Stimulated activated naive CD8-positive, alpha-beta T cell treated with anti-CD3 and anti-CD28 coated beads, Interleukin-15, Interleukin-2, amounts not matched to agents 100 ng/mL and 50 ng/mL, for 24 hours (primary cell): ENCODE measurements at regions not wholly inside any gene's neighbourhood (a gene's known extent, or its start where the extent isn't known, plus 50 kb on each side); places are given as distances from the start of the nearest gene placed in this dataset.

Source experiments
- H3K27ac Mint-ChIP-seq: one replicate; pipeline ENCODE4 v1.8.0; 2021; ENCODE audit warnings: mild to moderate bottlenecking, mixed read lengths
- H3K27me3 Mint-ChIP-seq: one replicate; pipeline ENCODE4 v1.8.0; 2021; ENCODE audit warnings: mixed read lengths
- H3K36me3 Mint-ChIP-seq: one replicate; pipeline ENCODE4 v1.8.0; 2021; ENCODE audit warnings: low read depth, mixed read lengths
- H3K4me1 Mint-ChIP-seq: one replicate; pipeline ENCODE4 v1.8.0; 2021; ENCODE audit warnings: low read depth, mixed read lengths
- H3K4me3 Mint-ChIP-seq: one replicate; pipeline ENCODE4 v1.8.0; 2021; ENCODE audit warnings: mild to moderate bottlenecking, mixed read lengths
- H3K9me3 Mint-ChIP-seq: one replicate; pipeline ENCODE4 v1.8.0; 2021; ENCODE audit warnings: mixed read lengths

DNA sequence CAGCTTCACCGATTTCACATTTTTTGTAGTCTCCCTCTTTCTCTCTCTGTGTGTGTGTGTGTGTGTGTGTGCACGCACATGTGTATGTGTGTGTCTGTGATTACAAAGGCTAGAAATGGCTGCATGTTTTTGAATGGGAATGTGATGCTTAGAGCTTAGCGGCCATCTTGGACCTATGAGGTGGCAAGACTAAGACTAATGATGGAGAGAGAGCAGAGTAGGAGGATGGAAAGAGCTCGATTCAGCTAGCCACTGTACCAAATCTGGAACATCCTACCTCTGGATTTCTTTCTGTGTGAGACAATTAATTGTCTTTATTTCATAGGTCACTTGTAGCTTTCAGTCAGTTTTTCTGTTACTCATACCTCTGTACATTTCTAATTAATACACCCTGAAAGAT, 205.1 kb downstream of the PCSK1 start:
- Mint-ChIP-seq H3K4me1 (peaks cover 3% of the 10 kb centered on the region), H3K9me3 (no peaks in the 10 kb centered on the region), H3K36me3 (no peaks in the 10 kb centered on the region), H3K4me3 (no peak overlapping the region), H3K27me3 (peaks cover 33% of the 10 kb centered on the region), H3K27ac (no peak overlapping the region)

DNA sequence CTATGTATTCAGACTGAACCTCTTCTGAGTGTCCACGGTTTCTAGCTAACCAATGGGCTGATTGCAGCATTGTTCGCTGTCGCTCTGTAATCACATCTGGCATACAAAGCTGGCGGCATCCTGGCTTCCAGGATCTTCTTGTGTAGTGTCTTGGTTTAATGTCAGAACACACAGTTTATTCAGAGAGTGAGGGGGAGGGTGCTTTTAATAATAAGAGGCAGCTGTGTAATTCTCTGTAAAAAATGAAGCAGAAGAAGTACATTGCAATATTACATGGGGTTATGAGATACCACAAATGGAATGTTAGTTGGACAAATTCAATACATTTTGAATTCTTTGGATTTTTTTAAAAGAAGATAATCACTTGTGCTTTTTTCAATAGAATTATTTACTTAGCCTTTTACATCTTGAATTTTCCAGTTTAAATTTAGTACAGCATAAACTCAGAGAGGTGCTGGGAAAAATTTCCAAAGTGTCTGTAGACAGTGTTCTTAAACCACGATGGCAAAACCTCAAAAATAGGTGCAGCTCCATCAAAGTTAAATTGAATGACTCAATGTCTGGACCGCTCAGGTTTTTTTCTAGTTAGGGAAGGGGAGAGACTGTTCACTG, 206.0 kb downstream of the PCSK1 start:
- no peak overlapping the region for H3K4me3 Mint-ChIP-seq
- H3K4me1 Mint-ChIP-seq: peaks cover 3% of the 10 kb centered on the region
- H3K9me3 Mint-ChIP-seq: peaks cover under 1% of the 10 kb centered on the region
- no peaks in the 10 kb centered on the region for H3K36me3 Mint-ChIP-seq
- peaks cover 35% of the 10 kb centered on the region for H3K27me3 Mint-ChIP-seq
- no peak overlapping the region for H3K27ac Mint-ChIP-seq

DNA sequence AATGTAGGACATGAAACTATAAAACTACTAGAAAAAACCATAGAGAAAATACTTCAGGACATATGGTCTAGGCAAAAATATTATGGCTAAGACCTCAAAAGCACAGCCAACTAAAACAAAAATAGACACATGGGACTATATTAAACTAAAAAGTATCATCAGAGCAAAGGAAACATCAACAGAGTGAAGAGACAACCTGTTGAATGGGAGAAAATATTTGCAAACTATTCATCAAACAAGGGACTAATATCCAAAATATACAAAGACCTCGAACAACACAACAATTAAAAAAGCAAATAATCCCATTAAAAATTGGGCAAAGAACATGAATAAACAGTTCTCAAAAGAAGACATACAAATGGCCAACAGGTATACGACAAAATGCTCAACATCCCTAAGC, 210.9 kb downstream of the PCSK1 start:
- Mint-ChIP-seq H3K27me3 (peaks cover 17% of the 10 kb centered on the region), H3K9me3 (peaks cover 8% of the 10 kb centered on the region), H3K36me3 (no peaks in the 10 kb centered on the region), H3K4me1 (peaks cover 18% of the 10 kb centered on the region), H3K27ac (no peak overlapping the region), H3K4me3 (no peak overlapping the region)

DNA sequence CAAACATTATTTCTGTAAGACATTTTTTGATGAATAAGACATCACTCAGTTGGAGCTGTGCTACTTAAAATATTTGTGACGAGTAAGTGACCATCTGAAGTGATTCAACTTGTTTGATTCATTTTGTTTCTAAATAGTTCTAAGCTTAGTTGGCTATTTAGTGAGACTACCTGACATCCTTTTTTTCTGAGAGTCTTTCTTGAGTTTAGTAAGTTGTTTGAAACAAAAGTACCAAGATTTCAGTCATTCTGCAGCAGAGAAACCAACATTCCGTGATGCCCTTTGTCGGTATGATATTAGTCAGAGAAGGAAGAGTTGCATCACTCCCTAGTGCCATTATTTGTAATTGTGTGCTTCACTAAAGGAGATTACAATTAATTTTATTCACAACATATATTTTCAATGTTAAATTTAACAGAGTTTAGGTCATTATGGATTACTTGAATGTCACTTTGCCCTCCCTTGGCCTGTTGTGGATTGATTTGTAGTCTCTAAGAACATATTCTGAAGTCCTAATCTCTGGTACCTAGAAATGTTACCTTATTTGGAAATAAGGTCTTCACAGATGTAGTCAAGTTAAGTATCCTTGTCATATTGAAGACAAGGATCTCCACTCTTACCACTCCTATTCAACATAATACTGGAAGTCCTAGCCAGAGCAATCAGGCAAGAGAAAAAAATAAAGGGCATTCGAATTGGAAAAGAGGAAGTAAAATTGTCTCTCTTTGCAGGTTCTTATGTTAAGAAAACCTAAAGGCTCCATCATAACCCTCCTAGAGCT, 212.2 kb downstream of the PCSK1 start:
- H3K4me1 Mint-ChIP-seq: peaks cover 18% of the 10 kb centered on the region
- H3K9me3 Mint-ChIP-seq: peaks cover 8% of the 10 kb centered on the region
- H3K4me3 Mint-ChIP-seq: no peak overlapping the region
- no peaks in the 10 kb centered on the region for H3K36me3 Mint-ChIP-seq
- peak overlapping the region; percentile 80 for H3K27ac Mint-ChIP-seq
- H3K27me3 Mint-ChIP-seq: peaks cover 9% of the 10 kb centered on the region

DNA sequence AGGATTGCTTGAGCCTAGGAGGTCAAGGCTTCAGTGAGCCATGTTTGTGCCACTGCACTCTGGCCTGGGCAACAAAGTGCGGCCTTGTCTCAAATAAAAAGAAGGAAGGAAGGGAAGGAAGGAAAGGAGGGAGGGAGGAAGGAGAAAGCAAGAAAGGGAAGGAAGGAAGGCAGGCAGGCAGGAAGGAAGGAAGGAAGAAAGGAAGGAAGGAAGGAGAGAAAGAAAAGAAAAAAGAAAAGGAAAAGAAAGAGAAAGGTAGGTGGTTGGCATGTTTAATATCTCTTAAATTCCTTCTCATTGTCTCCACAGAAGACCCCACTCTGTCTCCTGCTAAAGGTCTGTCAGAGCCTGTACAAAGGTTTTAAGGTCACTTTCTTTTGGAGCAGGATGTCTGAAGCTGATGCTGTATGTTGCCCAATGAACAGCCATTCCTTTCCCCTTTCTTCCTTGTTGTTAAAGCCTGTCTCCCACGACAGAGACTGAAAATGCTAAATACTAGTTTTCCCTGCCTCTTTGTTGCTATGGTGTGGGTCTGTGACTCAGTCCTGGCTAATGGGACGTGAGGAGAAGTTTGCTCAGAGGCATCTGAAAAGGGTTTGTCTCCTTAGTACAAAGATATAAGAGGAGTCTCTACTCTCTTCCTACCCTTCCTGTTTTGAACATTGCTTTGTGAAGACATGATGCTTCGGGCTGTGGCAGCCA, 213.3 kb downstream of the PCSK1 start:
- Mint-ChIP-seq H3K4me3 (peak overlapping the region; percentile 1), H3K4me1 (peaks cover 18% of the 10 kb centered on the region), H3K9me3 (peaks cover 8% of the 10 kb centered on the region), H3K27ac (peak overlapping the region; percentile 67), H3K36me3 (no peaks in the 10 kb centered on the region), H3K27me3 (peaks cover 9% of the 10 kb centered on the region)

DNA sequence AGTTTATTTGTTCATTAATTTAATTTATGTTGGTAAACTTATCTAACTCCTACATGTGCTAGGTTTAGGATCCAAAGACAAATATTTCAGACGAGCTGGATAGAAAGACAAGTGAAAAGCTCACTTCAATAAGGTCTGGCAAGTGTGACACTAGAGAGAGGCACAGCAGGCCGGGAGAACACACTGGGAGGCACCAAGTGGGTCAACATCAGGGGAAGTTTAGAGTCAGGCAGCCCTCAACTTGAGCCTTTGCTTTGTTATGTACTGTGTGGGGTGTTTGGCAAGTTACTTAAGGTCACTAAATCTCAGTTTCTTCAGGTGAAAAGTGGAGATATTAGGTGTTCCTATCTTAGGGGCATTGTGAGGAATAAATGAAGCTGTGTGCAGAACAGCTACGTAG, 214.4 kb downstream of the PCSK1 start:
- peaks cover 18% of the 10 kb centered on the region for H3K4me1 Mint-ChIP-seq
- no peak overlapping the region for H3K27ac Mint-ChIP-seq
- peaks cover 8% of the 10 kb centered on the region for H3K9me3 Mint-ChIP-seq
- H3K27me3 Mint-ChIP-seq: peaks cover 15% of the 10 kb centered on the region
- no peak overlapping the region for H3K4me3 Mint-ChIP-seq
- no peaks in the 10 kb centered on the region for H3K36me3 Mint-ChIP-seq

DNA sequence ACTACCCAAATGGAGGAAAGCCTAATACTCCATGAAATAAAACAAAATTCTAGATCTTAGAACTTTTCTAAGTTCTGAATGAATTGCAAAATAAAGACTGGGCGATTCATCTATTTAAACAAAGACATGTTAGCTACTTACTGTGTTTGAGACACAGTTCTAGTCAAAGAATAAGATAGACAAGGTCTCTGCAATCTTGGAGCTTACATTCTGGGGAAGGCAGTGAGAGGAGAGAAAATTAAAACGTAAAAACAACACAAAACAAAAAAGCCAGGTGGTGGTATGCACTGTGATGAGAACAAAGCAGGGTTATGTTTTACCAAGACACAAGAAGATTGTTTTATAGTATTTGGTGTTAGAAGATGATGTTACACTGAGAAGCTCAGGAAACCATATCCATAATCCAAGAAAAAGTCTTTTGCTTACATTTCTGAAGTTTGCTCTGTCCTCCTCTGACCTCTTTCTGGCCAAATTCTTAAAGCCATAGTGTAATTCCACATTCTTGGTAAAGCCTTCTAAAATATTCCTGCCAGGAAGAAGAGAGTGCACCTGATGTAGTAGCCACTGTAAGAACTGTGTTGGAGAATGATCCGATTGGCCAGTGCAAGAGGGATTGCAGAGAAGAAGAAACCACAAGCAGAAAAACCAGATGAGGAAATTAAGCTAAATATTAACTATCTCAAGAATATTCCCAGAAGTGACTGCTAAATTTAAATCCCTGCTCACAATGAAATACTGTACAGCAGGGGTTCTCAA, 218.4 kb downstream of the PCSK1 start:
- Mint-ChIP-seq H3K4me1 (no peaks in the 10 kb centered on the region), H3K36me3 (no peaks in the 10 kb centered on the region), H3K9me3 (peaks cover 7% of the 10 kb centered on the region), H3K27ac (no peak overlapping the region), H3K4me3 (no peak overlapping the region), H3K27me3 (peaks cover 21% of the 10 kb centered on the region)

DNA sequence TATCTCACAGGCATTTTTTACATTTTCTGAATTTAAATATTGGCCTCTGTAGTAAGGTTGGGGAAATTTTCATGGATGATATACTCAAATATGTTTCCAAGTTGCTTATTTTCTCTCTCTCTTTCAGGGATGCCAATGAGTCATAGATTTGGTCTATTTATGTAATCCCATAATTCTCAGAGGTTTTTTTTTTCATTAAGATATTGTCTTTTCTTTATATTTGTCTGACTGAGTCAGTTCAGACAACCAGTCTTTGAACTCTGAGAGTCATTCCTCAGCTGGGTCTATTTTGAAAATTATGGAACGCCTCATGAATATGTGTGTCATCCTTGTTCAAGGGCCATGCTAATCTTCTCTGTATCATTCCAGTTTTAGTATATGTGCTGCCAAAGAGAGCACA, 223.2 kb downstream of the PCSK1 start:
- peaks cover 32% of the 10 kb centered on the region for H3K27me3 Mint-ChIP-seq
- H3K36me3 Mint-ChIP-seq: no peaks in the 10 kb centered on the region
- H3K4me3 Mint-ChIP-seq: no peak overlapping the region
- no peaks in the 10 kb centered on the region for H3K4me1 Mint-ChIP-seq
- H3K27ac Mint-ChIP-seq: no peak overlapping the region
- H3K9me3 Mint-ChIP-seq: peaks cover 18% of the 10 kb centered on the region

DNA sequence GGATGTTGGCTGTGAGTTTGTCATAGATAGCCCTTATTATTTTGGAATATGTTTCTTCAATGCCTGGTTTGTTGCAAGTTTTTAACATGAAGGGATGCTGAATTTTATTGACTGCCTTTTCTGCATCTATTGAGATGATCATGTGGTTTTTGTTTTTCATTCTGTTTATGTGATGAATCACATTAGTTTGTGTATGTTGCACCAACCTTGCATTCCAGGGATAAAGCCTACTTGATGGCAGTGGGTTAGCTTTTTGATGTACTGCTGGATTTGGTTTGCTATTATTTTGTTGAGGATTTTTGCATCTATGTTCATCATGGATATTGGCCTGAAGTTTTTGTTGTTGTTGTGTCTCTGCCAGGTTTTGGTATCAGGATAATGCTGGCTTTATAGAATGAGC, 225.6 kb downstream of the PCSK1 start:
- peaks cover 28% of the 10 kb centered on the region for H3K27me3 Mint-ChIP-seq
- no peak overlapping the region for H3K4me3 Mint-ChIP-seq
- peaks cover 18% of the 10 kb centered on the region for H3K9me3 Mint-ChIP-seq
- H3K4me1 Mint-ChIP-seq: no peaks in the 10 kb centered on the region
- no peaks in the 10 kb centered on the region for H3K36me3 Mint-ChIP-seq
- H3K27ac Mint-ChIP-seq: no peak overlapping the region

DNA sequence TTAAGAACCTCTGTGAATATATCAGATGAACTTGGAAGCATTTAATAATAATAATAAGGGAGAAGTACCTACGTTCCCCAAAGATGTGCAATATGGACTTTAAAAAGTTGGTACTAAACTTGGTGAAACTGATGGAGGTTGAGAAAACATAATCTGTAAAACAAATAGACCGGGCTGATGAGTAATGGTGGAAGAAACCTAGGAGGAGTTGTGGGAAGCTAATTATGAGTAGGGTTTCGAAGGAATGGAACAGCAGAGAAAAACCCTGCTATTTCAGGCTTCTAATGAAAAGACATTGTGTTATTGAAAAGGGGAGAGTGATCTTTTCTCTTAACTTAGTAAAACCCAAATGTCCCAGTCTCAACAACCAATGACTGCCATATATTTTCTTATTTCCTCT, 229.3 kb downstream of the PCSK1 start:
- Mint-ChIP-seq H3K27ac (no peak overlapping the region), H3K4me3 (no peak overlapping the region)

DNA sequence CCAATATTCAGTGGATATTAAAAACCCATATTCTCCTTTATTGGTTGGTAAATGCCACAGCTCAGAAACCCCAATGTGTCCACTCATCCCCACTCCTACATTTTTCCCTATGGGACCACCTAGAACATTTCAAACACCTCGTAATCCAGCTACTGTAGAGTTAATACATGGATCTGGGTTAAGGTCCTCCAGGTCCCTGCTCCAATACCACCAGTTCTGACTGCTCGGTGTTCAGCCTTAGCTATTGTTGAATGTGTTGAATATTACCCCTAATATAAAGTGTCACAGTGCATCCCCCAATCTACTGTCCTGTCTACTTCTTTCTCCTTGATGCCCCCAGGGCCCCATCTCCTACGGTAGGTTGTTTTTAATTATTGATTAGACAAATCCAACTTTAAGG, 231.5 kb downstream of the PCSK1 start:
- Mint-ChIP-seq H3K9me3 (no peaks in the 10 kb centered on the region), H3K27me3 (peaks cover 24% of the 10 kb centered on the region), H3K4me1 (no peaks in the 10 kb centered on the region), H3K36me3 (no peaks in the 10 kb centered on the region), H3K4me3 (no peak overlapping the region), H3K27ac (no peak overlapping the region)

More for the DNA sequence above, 229.3 kb downstream of the PCSK1 start:
- Mint-ChIP-seq H3K9me3 (peaks cover 12% of the 10 kb centered on the region), H3K27me3 (peaks cover 23% of the 10 kb centered on the region), H3K36me3 (no peaks in the 10 kb centered on the region), H3K4me1 (no peaks in the 10 kb centered on the region)

DNA sequence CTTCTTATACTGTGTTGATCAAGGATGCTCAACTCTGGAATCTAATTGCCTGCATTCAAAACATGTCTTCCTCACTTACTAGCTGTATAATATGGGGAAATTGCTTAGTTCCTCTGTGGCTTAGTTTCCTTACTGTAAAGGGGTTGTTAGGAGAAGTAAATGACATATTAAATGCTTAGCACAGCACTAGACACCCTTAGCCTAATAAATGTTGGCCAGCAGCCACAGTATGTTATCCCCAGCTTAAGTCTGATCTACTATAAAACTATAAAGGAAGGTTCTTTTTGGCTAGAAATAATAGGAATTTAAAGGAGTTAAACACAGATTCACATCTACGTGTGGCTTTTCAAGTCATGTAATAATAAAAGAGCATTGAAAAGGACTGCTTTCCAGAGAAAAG, 232.4 kb downstream of the PCSK1 start:
- H3K9me3 Mint-ChIP-seq: no peaks in the 10 kb centered on the region
- H3K36me3 Mint-ChIP-seq: no peaks in the 10 kb centered on the region
- peaks cover 31% of the 10 kb centered on the region for H3K27me3 Mint-ChIP-seq
- H3K4me1 Mint-ChIP-seq: no peaks in the 10 kb centered on the region
- H3K4me3 Mint-ChIP-seq: no peak overlapping the region
- no peak overlapping the region for H3K27ac Mint-ChIP-seq

DNA sequence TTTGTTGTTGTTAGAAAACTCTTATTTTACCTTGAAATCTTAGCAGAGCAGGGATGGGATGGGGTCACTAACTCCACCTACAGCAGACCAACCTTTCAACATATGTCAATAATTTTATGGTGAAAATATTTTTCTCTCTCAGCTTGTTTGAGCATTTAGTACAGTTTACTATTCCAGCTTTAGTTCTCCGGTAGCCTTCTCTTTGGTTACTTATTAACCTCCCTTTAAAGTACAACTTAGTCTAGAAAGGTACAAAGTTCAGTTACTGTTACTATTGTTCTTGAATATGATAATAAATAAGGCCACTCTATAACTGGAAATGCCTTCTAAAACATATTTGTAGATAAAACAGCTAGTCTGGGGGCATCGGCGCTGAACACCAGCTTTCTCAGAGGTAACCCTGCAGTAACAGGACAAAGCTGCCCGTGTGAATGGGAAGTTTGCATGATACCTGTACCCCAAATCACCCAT, 233.3 kb downstream of the PCSK1 start:
- H3K4me3 Mint-ChIP-seq: no peak overlapping the region
- no peaks in the 10 kb centered on the region for H3K36me3 Mint-ChIP-seq
- no peak overlapping the region for H3K27ac Mint-ChIP-seq

DNA sequence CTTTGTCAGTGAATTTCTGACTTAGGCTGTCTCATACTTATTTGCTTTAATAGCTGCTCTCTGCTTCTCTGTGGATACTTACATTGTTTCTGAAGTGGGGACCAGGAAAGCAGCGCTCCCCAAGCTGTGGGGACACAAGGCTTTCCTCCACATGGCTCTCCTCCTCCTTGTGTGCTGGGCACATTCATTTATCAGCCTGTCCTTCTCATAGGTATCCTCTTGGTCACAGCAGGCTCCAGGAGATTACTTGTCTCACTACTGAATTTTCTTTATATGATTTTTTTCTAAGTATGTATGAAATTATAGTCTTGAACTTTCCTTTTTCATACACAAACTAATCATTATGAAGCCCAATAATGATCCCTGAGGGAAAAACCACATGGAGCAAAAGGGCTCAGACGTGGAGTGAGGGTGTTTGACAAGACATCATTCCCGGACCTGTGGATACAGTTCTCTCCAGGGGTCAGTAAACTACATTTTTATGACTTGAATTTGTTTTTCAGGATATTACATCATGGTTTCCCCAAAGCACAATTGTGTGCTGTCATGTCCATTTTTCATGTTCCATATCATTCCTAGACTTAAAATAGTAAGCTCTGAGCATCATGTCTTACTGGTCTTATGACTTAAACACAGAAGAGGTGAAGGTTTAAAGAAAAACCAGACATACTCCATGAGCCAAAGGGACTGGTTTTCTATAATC, 234.5 kb downstream of the PCSK1 start:
- Mint-ChIP-seq H3K27ac (no peak overlapping the region), H3K27me3 (peaks cover 26% of the 10 kb centered on the region), H3K4me1 (no peaks in the 10 kb centered on the region), H3K9me3 (no peaks in the 10 kb centered on the region), H3K4me3 (no peak overlapping the region), H3K36me3 (no peaks in the 10 kb centered on the region)

More for the DNA sequence above, 233.3 kb downstream of the PCSK1 start:
- H3K4me1 Mint-ChIP-seq: no peaks in the 10 kb centered on the region
- H3K27me3 Mint-ChIP-seq: peaks cover 25% of the 10 kb centered on the region
- H3K9me3 Mint-ChIP-seq: no peaks in the 10 kb centered on the region
